Stomach (tissue), 8 donors: ENCODE measurements at regions not wholly inside any gene's neighbourhood (a gene's known extent, or its start where the extent isn't known, plus 50 kb on each side); places are given as distances from the start of the nearest gene placed in this dataset.

Experiments used
- DNase-seq, 2 donors: peaks; one replicate each; pipeline versions ENCODE4 v3.0.0 to v3.0.0-alpha.2; 2013 to 2019
- H3K27ac ChIP-seq, 5 donors: fragments of 200-600 bp in 4 of 5; sonication (generic) in 4 of 5; one replicate each; pipeline ENCODE4 v1.5.1; 2013 to 2019; ENCODE audit warnings: mild to moderate bottlenecking in 1 of 5, moderate library complexity in 1 of 5
- H3K27me3 ChIP-seq, 3 donors: fragments of 200-600 bp; sonication (generic); one replicate each; pipeline ENCODE4 v1.5.1; 2017 to 2019; ENCODE audit warnings: mixed run types in 1 of 3
- H3K36me3 ChIP-seq, 4 donors: fragments of 200-600 bp; sonication (generic); 1 replicate in 3 of 4; 2 replicates in 1 of 4; pipeline ENCODE4 v1.5.1; 2016 to 2019
- H3K4me1 ChIP-seq, 4 donors: fragments of 200-600 bp; sonication (generic); one replicate each; pipeline ENCODE4 v1.5.1; 2016 to 2019
- H3K4me3 ChIP-seq, 4 donors: fragments of 200-600 bp; sonication (generic) in 3 of 4; one replicate each; pipeline ENCODE4 v1.5.1; 2016 to 2019; ENCODE audit warnings: mild to moderate bottlenecking in 1 of 4
- H3K9me3 ChIP-seq, 4 donors: fragments of 200-600 bp; sonication (generic); one replicate each; pipeline ENCODE4 v1.5.1; 2016 to 2019
- CTCF ChIP-seq, 7 experiments: fragments of 450-650 bp in 4 of 7; fragments of 200-600 bp in 3 of 7; sonication (generic) in 3 of 7; IDR thresholded peaks; one replicate each; pipeline ENCODE4 v1.5.1; 2016 to 2019; ENCODE audit warnings: antibody characterized with exemption in 7 of 7, control low read depth in 2 of 7, mild to moderate bottlenecking in 1 of 7
- EP300 ChIP-seq: sonication (generic); formaldehyde crosslinking; IDR thresholded peaks from one replicate; pipeline ENCODE4 v1.6.1; 2017; ENCODE audit warnings: antibody characterized with exemption
- POLR2A ChIP-seq, 4 donors: fragments of 450-650 bp; IDR thresholded peaks; one replicate each; pipeline ENCODE4 v1.6.1; 2016; ENCODE audit warnings: antibody characterized with exemption in 4 of 4, control low read depth in 2 of 4, mild to moderate bottlenecking in 1 of 4, moderate library complexity in 1 of 4
- POLR2AphosphoS5 ChIP-seq, 3 donors: sonication (generic); formaldehyde crosslinking; IDR thresholded peaks; one replicate each; pipeline ENCODE4 v1.6.1; 2016; ENCODE audit warnings: antibody characterized with exemption in 3 of 3
- WGBS, 5 donors: extraction: QIAGEN DNeasy Blood & Tissue Kit in 3 of 5; methylation state at CpG; one replicate each; pipeline versions ENCODE4 v1.1.5 to v1.1.7; 2013 to 2018; 5-methylcytosine and 5-hydroxymethylcytosine counted together
- intact Hi-C: fragments of 100-400 bp; cut with DNase I; formaldehyde crosslinking; loops from one replicate; pipeline ENCODE4 v1.15.1; 2023; ENCODE audit warnings: low total_unique reads
- donor health status: healthy with polysubstance abuse.
- donor health status: Bipolar disorder and iron deficiency.
- donor health status: healthy.

GRCh38 chr7:125445836-125446235 is 516.2 kb upstream of the POT1 start:
- no peak for DNase-seq
- no peaks in the 10 kb centered on the region for H3K36me3 ChIP-seq
- H3K4me3 ChIP-seq, result no peak overlapping the region
- no peaks in the 10 kb centered on the region for H3K9me3 ChIP-seq
- no peak overlapping the region for H3K27ac ChIP-seq
- intact Hi-C loops, result no loop called here
- H3K4me1 ChIP-seq, result no peaks in the 10 kb centered on the region
- H3K27me3 ChIP-seq, result no peaks in the 10 kb centered on the region
- TF ChIP-seq POLR2A (IDR thresholded peaks at IDR 0.05) (no peak), POLR2AphosphoS5 (IDR thresholded peaks at IDR 0.05) (no peak), EP300 (no peak), CTCF (IDR thresholded peaks at IDR 0.05) (no peak)
- WGBS, 5 donors, result 67 to 74% (median 68%) methylated on average over 3 of the region's 3 CpGs

- Histone ChIP-seq H3K4me1 (no peaks in the 10 kb centered on the region), H3K4me3 (no peak overlapping the region), H3K9me3 (no peaks in the 10 kb centered on the region), H3K27ac (no peak overlapping the region), H3K27me3 (no peaks in the 10 kb centered on the region), H3K36me3 (no peaks in the 10 kb centered on the region)
- no peak for DNase-seq
- intact Hi-C loops, result no loop called here
- 34 to 62% (median 56%) methylated on average over 1 of the region's 1 CpG for WGBS, 5 donors
- TF ChIP-seq POLR2A (IDR thresholded peaks at IDR 0.05), result no peak
Measured at GRCh38 chr7:125444864-125445263, 515.2 kb upstream of the POT1 start.

- 67 to 95% (median 85%) methylated on average over 1 of the region's 1 CpG for WGBS, 5 donors
- DNase-seq, result peak in 1 of 2 donors; percentile 32
- H3K36me3 ChIP-seq, result no peaks in the 10 kb centered on the region
- H3K27ac ChIP-seq, result no peak overlapping the region
- no peaks in the 10 kb centered on the region for H3K4me1 ChIP-seq
- intact Hi-C loops, result no loop called here
- no peaks in the 10 kb centered on the region for H3K9me3 ChIP-seq
- no peak overlapping the region for H3K4me3 ChIP-seq
- H3K27me3 ChIP-seq, result no peaks in the 10 kb centered on the region
- no peak for TF ChIP-seq CTCF (IDR thresholded peaks at IDR 0.05)
- no peak for TF ChIP-seq POLR2A (IDR thresholded peaks at IDR 0.05)
- TF ChIP-seq POLR2AphosphoS5 (IDR thresholded peaks at IDR 0.05), result no peak
- no peak for TF ChIP-seq EP300
Measured at GRCh38 chr7:125436220-125436619, 506.6 kb upstream of the POT1 start.

GRCh38 chr7:125431349-125431748 is 501.7 kb upstream of the POT1 start:
- Histone ChIP-seq H3K4me3 (no peak overlapping the region), H3K4me1 (no peaks in the 10 kb centered on the region), H3K36me3 (no peaks in the 10 kb centered on the region), H3K9me3 (no peaks in the 10 kb centered on the region), H3K27me3 (no peaks in the 10 kb centered on the region), H3K27ac (no peak overlapping the region)
- TF ChIP-seq POLR2AphosphoS5 (IDR thresholded peaks at IDR 0.05) (no peak), CTCF (IDR thresholded peaks at IDR 0.05) (no peak)
- intact Hi-C loops, result no loop called here
- no peak for DNase-seq
- 48 to 84% (median 66%) methylated on average over 1 of the region's 1 CpG for WGBS, 5 donors

- intact Hi-C loops, result no loop called here
- TF ChIP-seq POLR2A (IDR thresholded peaks at IDR 0.05) (no peak), EP300 (no peak)
Measured at GRCh38 chr7:125430013-125430412, 500.4 kb upstream of the POT1 start.

More at GRCh38 chr7:125430013-125430412, 500.4 kb upstream of the POT1 start:
- Histone ChIP-seq H3K27ac (no peak overlapping the region), H3K4me1 (no peaks in the 10 kb centered on the region), H3K36me3 (no peaks in the 10 kb centered on the region), H3K9me3 (no peaks in the 10 kb centered on the region), H3K27me3 (no peaks in the 10 kb centered on the region), H3K4me3 (no peak overlapping the region)
- no peak for DNase-seq
- 75 to 92% (median 80%) methylated on average over 2 of the region's 2 CpGs for WGBS, 5 donors
